SK-N-SH (cell line): ENCODE measurements at regions not wholly inside any gene's neighbourhood (a gene's known extent, or its start where the extent isn't known, plus 50 kb on each side); places are given as distances from the start of the nearest gene placed in this dataset.
"Not testable (repeated sequence)": the region's sequence is repeated elsewhere in the genome, so short reads cannot be mapped to it uniquely, and the experiment has no call there.

ENCODE experiments used
- CTCF ChIA-PET: fragments of 300-600, 350-600 bp; formaldehyde crosslinking; extraction: SDS; loops from one replicate; lab custom pipeline; 2021; lab: Yijun Ruan, JAX
- POLR2A ChIA-PET: fragments of 350-600 bp; sonication (Branson Sonifier 250); formaldehyde crosslinking; extraction: SDS; loops from one replicate; lab custom pipeline; 2020; ENCODE audit warnings: antibody characterized with exemption, inconsistent platforms; lab: Yijun Ruan, JAX
- DNase-seq: peaks from one replicate; pipeline ENCODE4 v3.0.0; 2012
- H2AFZ ChIP-seq: fragments of 200-600 bp; sonication (generic); 2 replicates; pipeline ENCODE4 v1.8.1; 2016; ENCODE audit warnings: antibody characterized with exemption, mild to moderate bottlenecking, low read depth
- H3F3A ChIP-seq: fragments of 200-600 bp; sonication (generic); replicated peaks from 2 replicates; pipeline ENCODE3; 2016; ENCODE audit warnings: antibody characterized with exemption, mild to moderate bottlenecking; ENCODE audit not compliant: insufficient read depth
- H3K27ac ChIP-seq, 2 experiments: fragments of 200-500 bp in 1 of 2; fragments of 200-600 bp in 1 of 2; sonication (Bioruptor generic) in 1 of 2; sonication (generic), shearing (Covaris generic) in 1 of 2; 2 replicates each; pipeline versions ENCODE4 v1.5.1 to v1.6.1; 2014 to 2016; ENCODE audit warnings: low read depth in 2 of 2, inconsistent platforms in 1 of 2, low read length in 1 of 2, mild to moderate bottlenecking in 1 of 2, mixed read lengths in 1 of 2
- H3K27me3 ChIP-seq: fragments of 200-600 bp; sonication (generic), shearing (Covaris generic); 2 replicates; pipeline ENCODE4 v1.6.1; 2016; ENCODE audit warnings: mixed run types; ENCODE audit not compliant: insufficient read depth
- H3K36me3 ChIP-seq, 2 experiments: fragments of 200-500 bp in 1 of 2; fragments of 200-600 bp in 1 of 2; sonication (Bioruptor generic) in 1 of 2; sonication (generic) in 1 of 2; replicated peaks in 1 of 2; 2 replicates each; pipeline versions ENCODE3 to v1.5.1; 2014 to 2016; ENCODE audit warnings: low read length in 1 of 2, mild to moderate bottlenecking in 1 of 2; ENCODE audit not compliant: insufficient read depth in 2 of 2, control insufficient read depth in 1 of 2
- H3K4me1 ChIP-seq, 2 experiments: fragments of 200-500 bp in 1 of 2; fragments of 200-600 bp in 1 of 2; sonication (Bioruptor generic) in 1 of 2; sonication (generic), shearing (Covaris generic) in 1 of 2; 2 replicates each; pipeline versions ENCODE4 v1.5.1 to v1.6.1; 2014 to 2016; ENCODE audit warnings: low read depth in 1 of 2, low read length in 1 of 2, mixed run types in 1 of 2; ENCODE audit not compliant: insufficient read depth in 2 of 2, control insufficient read depth in 1 of 2
- H3K4me2 ChIP-seq: fragments of 200-600 bp; sonication (generic), shearing (Covaris generic); 2 replicates; pipeline ENCODE4 v1.6.1; 2017; ENCODE audit warnings: mixed run types
- H3K4me3 ChIP-seq, 2 experiments: fragments of 200-500 bp in 1 of 2; fragments of 200-600 bp in 1 of 2; sonication (Bioruptor generic) in 1 of 2; sonication (generic), shearing (Covaris generic) in 1 of 2; 2 replicates each; pipeline versions ENCODE4 v1.5.1 to v1.8.1; 2014 to 2016; ENCODE audit warnings: low read depth in 2 of 2, inconsistent platforms in 1 of 2, low read length in 1 of 2, mild to moderate bottlenecking in 1 of 2, mixed read lengths in 1 of 2, moderate library complexity in 1 of 2
- H3K79me2 ChIP-seq: fragments of 200-600 bp; sonication (generic); 2 replicates; pipeline ENCODE4 v1.8.1; 2017; ENCODE audit warnings: mild to moderate bottlenecking; ENCODE audit not compliant: insufficient read depth
- H3K9ac ChIP-seq: fragments of 200-600 bp; sonication (generic); 2 replicates; pipeline ENCODE4 v1.6.1; 2017; ENCODE audit warnings: mixed run types
- H3K9me2 ChIP-seq: fragments of 200-600 bp; sonication (generic); 2 replicates; pipeline ENCODE4 v1.6.1; 2017; ENCODE audit warnings: mixed run types
- H3K9me3 ChIP-seq: fragments of 200-600 bp; sonication (generic); 2 replicates; pipeline ENCODE4 v1.6.1; 2017; ENCODE audit warnings: mixed run types, mild to moderate bottlenecking, moderate library complexity
- H4K20me1 ChIP-seq: fragments of 200-600 bp; sonication (generic); 2 replicates; pipeline ENCODE4 v1.6.1; 2017; ENCODE audit warnings: mild to moderate bottlenecking, mixed run types; ENCODE audit not compliant: insufficient read depth
- CTCF ChIP-seq: fragments of 200-600 bp; sonication (generic); IDR thresholded peaks from 2 replicates; pipeline ENCODE4 v1.6.1; 2017; ENCODE audit warnings: antibody characterized with exemption, mild to moderate bottlenecking, moderate library complexity
- EP300 ChIP-seq, 2 experiments: IDR thresholded peaks; 2 replicates each; pipeline versions ENCODE4 v1.4.0 to v1.6.1; 2012; ENCODE audit warnings: borderline replicate concordance in 1 of 2, low read depth in 1 of 2, low read length in 1 of 2
- FOXJ3 ChIP-seq: sonication (generic); formaldehyde crosslinking; IDR thresholded peaks from 2 replicates; pipeline ENCODE4 v1.5.1; 2020; ENCODE audit warnings: mild to moderate bottlenecking, missing genetic modification reagents
- FOXM1 ChIP-seq: IDR thresholded peaks from 2 replicates; pipeline ENCODE4 v1.4.0; 2012; ENCODE audit warnings: low read depth, mild to moderate bottlenecking
- GABPA ChIP-seq: IDR thresholded peaks from 2 replicates; pipeline ENCODE4 v1.4.0; 2012; ENCODE audit warnings: low read depth, mild to moderate bottlenecking
- IRF3 ChIP-seq: fragments of 150-350 bp; IDR thresholded peaks from 2 replicates; pipeline ENCODE4 v1.6.1; 2016; ENCODE audit warnings: mild to moderate bottlenecking, low read depth, low read length
- MAX ChIP-seq: IDR thresholded peaks from 2 replicates; pipeline ENCODE4 v1.4.0; 2012; ENCODE audit warnings: low read depth
- MXI1 ChIP-seq: IDR thresholded peaks from 2 replicates; pipeline ENCODE4 v1.6.1; 2012; ENCODE audit warnings: mild to moderate bottlenecking, low read depth, low read length, improper control_type of control experiment
- PBX3 ChIP-seq: IDR thresholded peaks from 2 replicates; pipeline ENCODE4; 2012
- RAD21 ChIP-seq: IDR thresholded peaks from 2 replicates; pipeline ENCODE4 v1.6.1; 2012; ENCODE audit warnings: mild to moderate bottlenecking, low read length
- REST ChIP-seq: IDR thresholded peaks from 2 replicates; pipeline ENCODE4 v1.6.1; 2012; ENCODE audit warnings: mild to moderate bottlenecking, low read depth, low read length, moderate library complexity
- RXRA ChIP-seq: IDR thresholded peaks from 2 replicates; pipeline ENCODE4 v1.4.0; 2012; ENCODE audit warnings: low read depth, mild to moderate bottlenecking, borderline replicate concordance
- SIN3A ChIP-seq: IDR thresholded peaks from 2 replicates; pipeline ENCODE4 v1.6.1; 2012; ENCODE audit warnings: low read depth, mild to moderate bottlenecking, low read length, moderate library complexity, borderline replicate concordance
- SMC3 ChIP-seq: IDR thresholded peaks from 2 replicates; pipeline ENCODE4 v1.6.1; 2012; ENCODE audit warnings: low read depth, low read length, improper control_type of control experiment
- TAF1 ChIP-seq: IDR thresholded peaks from 2 replicates; pipeline ENCODE4 v1.6.1; 2012; ENCODE audit warnings: low read depth, mild to moderate bottlenecking, low read length, moderate library complexity, borderline replicate concordance
- USF2 ChIP-seq: fragments of 150-350 bp; IDR thresholded peaks from 2 replicates; pipeline ENCODE4 v1.6.1; 2017; ENCODE audit warnings: antibody characterized with exemption, low read length, low read depth, borderline replicate concordance
- ZBTB33 ChIP-seq: IDR thresholded peaks from 2 replicates; pipeline ENCODE4 v1.4.0; 2012; ENCODE audit warnings: low read depth, borderline replicate concordance
- WGBS: methylation state at CpG from one replicate; pipeline ENCODE4 v1.1.6; 2017; ENCODE audit warnings: low lambda C conversion rate; 5-methylcytosine and 5-hydroxymethylcytosine counted together

GRCh38 chr15:81067567-81067966 lies 66.5 kb upstream of the CFAP161 start:
- CTCF ChIA-PET, H3K4me2 ChIP-seq: not testable (repeated sequence)

GRCh38 chr15:81068516-81068915 lies 65.6 kb upstream of the CFAP161 start:
- Histone ChIP-seq H3K9me3 (no peaks in the 10 kb centered on the region), H3K79me2 (no peaks in the 10 kb centered on the region), H2AFZ (no peak overlapping the region), H3K36me3 (no peaks in the 10 kb centered on the region), H3K4me1 (no peaks in the 10 kb centered on the region), H3K27me3 (no peaks in the 10 kb centered on the region), H3K4me3 (no peak overlapping the region), H3K9me2 (no peaks in the 10 kb centered on the region), H3F3A (no peaks in the 10 kb centered on the region), H3K4me2 (no peak overlapping the region), H3K9ac (no peak overlapping the region), H4K20me1 (no peaks in the 10 kb centered on the region), H3K27ac (no peak overlapping the region)
- no peak for TF ChIP-seq FOXM1
- TF ChIP-seq PBX3, result no peak
- no peak for TF ChIP-seq CTCF
- TF ChIP-seq USF2, result no peak
- TF ChIP-seq SMC3, result no peak
- TF ChIP-seq SIN3A, result no peak
- TF ChIP-seq REST, result no peak
- TF ChIP-seq RAD21, result no peak
- no peak for TF ChIP-seq MXI1
- no peak for TF ChIP-seq EP300 (IDR thresholded peaks at IDR 0.05; ENCODE audit: borderline replicate concordance in 1 of 2, low read depth in 1 of 2, low read length in 1 of 2)
- TF ChIP-seq TAF1, result no peak
- no peak for TF ChIP-seq IRF3
- no peak for TF ChIP-seq MAX
- no peak for TF ChIP-seq RXRA
- TF ChIP-seq ZBTB33, result no peak
- TF ChIP-seq GABPA, result no peak
- no peak for TF ChIP-seq FOXJ3 (CRISPR knock-in tag)
- no peak for DNase-seq
- 80% methylated on average over 3 of the region's 4 CpGs for WGBS
- ChIA-PET CTCF (no interaction called here), POLR2A (no interaction called here)

More at GRCh38 chr15:81067567-81067966, 66.5 kb upstream of the CFAP161 start:
- H3K4me1 ChIP-seq, H3K79me2 ChIP-seq, H3K9me2 ChIP-seq, H2AFZ ChIP-seq, H3K4me3 ChIP-seq, H4K20me1 ChIP-seq, H3K27me3 ChIP-seq, POLR2A ChIA-PET, H3F3A ChIP-seq, H3K36me3 ChIP-seq, H3K27ac ChIP-seq, H3K9me3 ChIP-seq, DNase-seq, H3K9ac ChIP-seq: not testable (repeated sequence)
